ENCODE measurements at regions not wholly inside any gene's neighbourhood (a gene's known extent, or its start where the extent isn't known, plus 50 kb on each side); places are given as distances from the start of the nearest gene placed in this dataset.
A peak's percentile ranks its signal among the peaks of the same experiment; 100 is the strongest.
"Not testable (repeated sequence)": the region's sequence is repeated elsewhere in the genome, so short reads cannot be mapped to it uniquely, and the experiment has no call there.

DNA sequence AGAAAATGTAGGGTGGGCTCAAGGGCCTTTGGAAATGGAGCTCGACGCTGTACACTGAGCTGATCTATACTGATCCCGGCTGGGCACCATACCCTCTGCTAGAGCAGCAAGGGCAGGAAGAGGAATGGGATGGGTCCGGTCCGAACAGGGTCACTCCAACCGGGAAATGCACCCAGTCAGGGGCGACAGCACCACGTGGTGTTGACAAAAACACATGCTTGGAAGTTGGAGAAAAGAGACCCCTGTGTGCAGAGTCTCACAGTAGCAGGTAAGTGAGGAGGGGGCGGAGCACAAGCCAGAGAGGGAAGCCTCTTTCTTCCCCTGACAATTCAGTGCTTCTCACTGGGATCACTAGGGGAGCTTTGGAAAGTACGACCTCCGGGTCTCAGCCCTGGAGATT, 84.1 kb upstream of the ASB18 start:
- no peak for DNase-seq

DNA sequence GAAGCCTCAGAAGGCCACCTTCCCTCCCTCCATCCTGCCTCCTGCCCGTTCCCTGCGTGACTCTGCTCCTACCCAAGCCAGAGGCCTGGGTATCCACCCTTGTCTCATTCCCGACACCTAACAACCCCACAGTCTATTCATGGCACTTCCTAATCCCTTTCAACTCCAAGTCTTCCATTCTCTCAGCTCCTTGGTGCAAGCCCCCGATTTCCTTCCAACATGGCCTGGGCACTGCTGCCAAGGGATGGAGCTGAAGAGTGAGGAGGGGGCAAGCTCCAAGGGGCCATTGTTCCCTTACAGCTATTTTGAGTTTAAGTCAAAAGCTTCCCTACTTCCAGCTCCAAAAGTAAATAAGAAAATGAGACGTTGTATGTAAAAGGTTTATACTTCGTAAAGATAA, 84.8 kb upstream of the ASB18 start:
- no peak for DNase-seq

GRCh38 chr2:236350426-236350825, 86.2 kb upstream of the ASB18 start:
- DNase-seq = no peak

DNA sequence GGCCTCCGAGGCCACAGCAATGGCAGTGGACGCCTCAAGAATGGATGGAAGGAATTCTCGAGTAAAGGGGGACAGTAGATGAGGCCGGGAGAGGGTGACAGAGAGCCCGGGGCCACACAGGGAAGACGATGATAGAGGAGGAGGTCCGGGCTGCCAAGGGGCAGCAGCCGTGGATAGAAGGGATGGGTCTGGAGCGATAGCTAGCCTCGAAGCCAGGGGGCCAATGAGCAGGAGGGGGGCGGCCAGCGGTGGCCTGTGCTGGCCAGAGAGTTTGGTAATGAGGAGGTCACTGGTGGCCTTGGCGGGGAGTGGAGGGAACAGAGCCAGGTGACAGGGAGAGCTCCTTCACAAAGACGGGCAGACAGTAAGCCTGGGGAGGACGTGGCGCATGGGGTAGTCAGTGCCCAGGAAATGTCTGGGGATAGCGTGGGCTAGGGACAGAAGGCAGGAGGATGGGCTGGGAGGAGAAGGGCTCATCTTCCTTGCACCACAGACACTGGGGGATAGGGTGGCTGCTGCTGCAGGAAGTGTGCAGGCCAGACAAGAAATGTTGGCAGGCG, 87.8 kb upstream of the ASB18 start:
- DNase-seq = no peak

DNA sequence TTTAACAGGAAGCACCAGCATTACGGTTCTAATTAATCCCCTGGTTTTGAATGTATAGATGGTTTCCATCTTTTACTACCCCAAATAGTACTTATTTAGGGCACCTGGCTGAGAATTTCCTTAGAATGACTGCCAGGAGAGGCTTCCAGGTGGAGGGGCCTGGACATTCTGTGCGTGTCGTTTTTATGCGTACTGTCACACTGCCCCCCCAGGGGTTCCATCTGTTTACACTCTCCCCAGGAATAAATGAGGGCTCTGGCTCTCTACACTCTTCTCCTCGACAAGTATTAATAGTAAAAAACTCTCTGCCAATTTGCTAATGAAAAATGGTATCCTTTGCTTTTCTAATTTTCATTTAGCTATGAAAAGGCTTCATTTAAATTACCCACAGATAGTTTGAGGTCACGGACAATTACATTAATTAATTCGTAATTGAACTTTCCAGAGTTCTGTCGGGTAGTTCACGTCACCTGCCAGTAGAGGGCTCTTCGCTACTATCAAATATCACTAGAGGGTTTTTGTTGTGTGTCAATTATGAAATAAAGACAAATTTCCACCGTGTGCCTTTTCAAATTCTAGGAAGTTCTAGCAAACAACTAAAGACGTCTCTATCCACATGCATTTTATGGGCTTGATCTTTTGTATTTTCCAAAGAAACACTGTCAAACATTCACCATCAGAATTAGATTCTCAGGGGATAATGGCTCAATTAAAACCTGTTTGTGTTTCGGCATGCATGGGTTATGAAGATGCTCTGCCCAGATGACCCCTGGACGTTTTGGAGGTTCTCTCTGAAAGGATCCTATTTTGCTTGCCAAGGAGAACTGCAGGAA, 88.8 kb upstream of the ASB18 start:
- peak; percentile 65 for DNase-seq

DNA sequence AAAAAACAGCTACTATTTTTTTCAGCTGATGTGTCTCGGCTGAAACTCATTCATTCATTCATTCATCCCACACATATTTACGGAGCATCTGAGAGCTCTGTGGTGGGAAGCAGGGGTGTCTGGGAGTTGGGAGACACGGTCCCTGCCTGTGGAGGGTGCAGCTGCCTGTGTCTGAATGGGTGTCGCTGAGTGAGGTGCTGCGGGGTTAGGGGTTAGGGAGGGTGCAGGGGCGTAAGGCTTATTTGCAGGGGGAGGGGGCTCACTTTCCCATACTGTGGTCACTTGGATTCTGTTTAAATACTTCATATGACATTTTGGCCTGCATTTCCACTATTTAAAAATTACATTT, 89.4 kb upstream of the ASB18 start:
- DNase-seq = no peak

DNA sequence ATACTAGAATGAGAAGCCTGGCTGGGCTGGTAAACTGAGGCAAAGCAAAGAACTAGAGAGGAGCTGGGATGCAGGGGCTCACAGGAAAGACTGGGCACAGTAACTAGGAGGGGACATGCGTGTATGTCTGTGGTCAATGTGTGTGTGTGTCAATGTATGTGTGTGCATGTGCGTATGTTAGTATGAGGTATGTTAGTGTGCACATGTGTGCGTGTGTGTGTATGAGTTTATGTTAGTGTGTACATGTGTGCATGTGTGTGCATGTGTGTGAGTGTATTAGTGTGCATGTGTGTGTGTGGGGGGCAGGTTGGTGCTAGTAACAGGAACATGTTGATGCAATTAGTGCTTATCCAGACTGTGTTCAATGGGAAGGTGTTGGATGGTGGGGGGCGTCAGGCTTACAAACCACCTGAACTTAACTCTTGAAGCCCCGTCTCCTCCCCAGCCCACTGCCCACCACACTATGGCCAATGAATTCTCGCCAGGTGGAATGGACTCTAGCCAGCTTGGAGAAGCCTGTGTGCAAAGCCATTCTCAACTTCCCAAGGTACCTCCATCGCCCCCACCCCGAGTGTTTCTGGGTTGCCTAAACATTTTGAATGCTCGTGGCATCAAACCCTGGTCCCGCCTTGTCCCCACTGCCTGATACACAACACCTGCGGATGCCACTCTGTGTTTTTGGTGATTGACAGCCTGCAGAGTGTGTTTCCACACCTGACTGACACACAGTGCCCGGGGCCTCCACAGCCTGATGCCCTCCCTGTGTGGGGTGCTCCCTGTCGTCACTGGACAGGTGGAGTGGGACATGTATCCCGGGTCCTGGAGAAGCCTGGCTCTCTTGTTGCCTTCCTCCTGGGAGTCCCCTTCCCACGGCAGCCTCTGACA, 90.1 kb upstream of the ASB18 start:
- DNase-seq = no peak

DNA sequence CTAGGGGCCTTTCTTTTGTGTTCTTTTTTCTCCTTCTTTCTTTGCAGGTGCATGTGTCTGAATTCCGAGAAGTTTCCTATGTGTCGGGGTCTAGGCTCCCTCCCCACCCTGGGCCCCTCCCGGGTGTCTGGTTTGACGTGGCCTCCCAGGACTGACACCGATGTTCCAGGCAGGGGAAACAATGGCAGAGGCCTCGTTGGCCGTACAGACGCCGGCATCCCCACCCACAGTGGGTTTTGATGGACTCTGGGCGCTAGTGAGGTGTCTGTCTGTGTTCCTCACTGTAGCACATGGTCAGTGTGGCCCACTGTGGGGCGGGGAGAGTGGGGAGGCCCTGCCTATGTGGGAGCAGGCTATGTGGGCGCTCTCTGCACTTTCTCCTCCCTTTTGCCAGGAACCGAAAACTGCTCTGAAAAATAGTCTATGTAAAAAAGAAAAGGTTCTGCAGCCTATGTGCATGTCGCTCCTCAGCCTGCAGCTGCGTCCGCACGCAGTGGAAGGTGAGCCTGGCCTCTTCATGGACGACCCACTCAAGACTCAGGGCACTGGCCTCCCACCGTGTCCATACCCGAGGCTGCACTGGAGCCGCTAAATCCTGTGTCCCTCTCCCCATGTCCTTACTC, 90.9 kb upstream of the ASB18 start:
- no peak for DNase-seq

DNA sequence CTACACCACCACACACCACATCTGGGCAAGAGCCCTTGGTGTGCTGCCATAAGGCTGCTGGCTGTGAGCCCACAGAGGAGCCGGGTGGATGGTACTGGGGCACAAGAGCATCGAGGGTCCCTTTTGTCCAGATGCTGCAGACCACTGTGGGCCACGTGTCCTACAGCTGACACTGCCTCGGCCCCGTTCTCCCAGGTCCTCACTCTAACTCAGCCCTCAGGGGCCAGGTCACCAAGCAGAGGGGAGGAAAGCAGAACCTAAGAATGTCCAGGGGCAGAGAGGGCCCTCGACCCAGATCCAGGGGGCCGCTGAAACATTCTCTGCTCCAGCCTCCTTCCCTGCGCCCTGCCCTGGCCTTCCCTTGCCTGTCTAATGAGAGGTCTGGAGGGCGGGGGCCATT, 91.7 kb upstream of the ASB18 start:
- DNase-seq = no peak

- not testable (repeated sequence) for DNase-seq
Observed at GRCh38 chr2:236356321-236356720, 92.1 kb upstream of the ASB18 start.

DNA sequence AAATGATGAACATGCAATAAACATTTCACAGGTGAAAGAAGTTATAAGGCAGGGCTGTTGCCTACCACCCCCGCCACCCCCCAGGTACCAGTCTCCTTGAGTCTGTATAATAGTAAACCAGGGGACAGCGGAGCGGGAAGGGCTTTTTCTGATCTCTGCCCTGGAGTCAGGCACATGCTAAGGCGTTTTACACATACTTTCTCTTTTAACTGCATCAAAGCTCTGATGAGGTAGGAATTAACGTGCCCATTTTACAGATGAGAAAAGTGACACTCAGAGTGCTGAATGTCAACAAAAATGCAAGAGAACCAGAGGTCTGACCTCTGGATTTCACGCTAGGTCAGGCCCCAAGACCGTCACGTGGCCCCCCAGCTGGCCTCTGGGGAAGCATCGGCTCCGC, 94.3 kb upstream of the ASB18 start:
- DNase-seq = not testable (repeated sequence)

GRCh38 chr2:236359426-236360045, 95.3 kb upstream of the ASB18 start:
- DNase-seq = no peak

- no peak for DNase-seq
Observed at GRCh38 chr2:236360496-236360895, 96.3 kb upstream of the ASB18 start.

DNA sequence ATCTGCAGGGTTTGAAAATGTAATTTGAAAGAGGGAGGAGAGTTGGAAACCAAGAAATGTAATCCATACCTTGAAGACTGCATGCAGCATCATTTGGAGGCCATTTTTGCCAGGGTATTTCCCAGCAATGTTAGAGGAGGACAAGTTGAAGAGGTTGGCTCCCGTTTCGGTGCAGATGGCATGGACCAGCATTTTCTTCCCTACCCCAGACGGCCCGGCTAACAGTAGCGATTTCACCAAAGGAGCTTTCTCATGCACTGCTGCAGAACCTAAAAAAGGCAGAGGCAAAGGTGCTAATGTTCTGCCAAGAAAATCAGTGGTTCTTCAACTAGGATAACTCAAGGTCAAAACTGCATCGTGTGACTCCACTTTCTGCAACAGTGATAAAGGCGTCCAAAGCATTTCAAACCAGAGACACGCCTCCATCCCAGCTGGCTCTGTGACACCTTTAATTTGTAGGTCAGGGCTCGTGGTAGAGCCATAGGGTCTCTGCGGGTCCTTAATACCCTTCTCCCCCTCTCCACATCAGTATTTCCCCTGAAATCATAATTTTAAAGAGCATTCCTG, 99.6 kb upstream of the ASB18 start:
- DNase-seq = no peak

GRCh38 chr2:236365258-236366048, 101.2 kb upstream of the ASB18 start:
- DNase-seq = no peak

DNA sequence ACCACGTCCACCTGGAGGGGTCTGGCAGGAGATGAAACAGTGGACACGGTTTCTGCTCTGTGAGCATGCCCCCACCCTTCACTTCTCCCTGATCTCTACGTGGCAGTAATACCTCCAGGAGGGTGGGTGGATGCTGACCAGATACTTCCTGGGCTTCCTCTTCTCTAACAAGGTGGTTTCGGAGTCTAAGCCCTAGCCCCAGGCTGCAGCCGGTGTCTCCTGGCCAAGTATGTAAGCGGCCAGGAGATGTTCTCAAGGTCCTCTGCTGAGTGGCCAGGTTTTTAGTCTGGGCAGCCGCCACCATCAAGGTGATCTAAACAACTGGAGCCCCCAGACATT, 101.8 kb upstream of the ASB18 start:
- no peak for DNase-seq

- no peak for DNase-seq
Observed at GRCh38 chr2:236366397-236366796, 102.2 kb upstream of the ASB18 start.

DNA sequence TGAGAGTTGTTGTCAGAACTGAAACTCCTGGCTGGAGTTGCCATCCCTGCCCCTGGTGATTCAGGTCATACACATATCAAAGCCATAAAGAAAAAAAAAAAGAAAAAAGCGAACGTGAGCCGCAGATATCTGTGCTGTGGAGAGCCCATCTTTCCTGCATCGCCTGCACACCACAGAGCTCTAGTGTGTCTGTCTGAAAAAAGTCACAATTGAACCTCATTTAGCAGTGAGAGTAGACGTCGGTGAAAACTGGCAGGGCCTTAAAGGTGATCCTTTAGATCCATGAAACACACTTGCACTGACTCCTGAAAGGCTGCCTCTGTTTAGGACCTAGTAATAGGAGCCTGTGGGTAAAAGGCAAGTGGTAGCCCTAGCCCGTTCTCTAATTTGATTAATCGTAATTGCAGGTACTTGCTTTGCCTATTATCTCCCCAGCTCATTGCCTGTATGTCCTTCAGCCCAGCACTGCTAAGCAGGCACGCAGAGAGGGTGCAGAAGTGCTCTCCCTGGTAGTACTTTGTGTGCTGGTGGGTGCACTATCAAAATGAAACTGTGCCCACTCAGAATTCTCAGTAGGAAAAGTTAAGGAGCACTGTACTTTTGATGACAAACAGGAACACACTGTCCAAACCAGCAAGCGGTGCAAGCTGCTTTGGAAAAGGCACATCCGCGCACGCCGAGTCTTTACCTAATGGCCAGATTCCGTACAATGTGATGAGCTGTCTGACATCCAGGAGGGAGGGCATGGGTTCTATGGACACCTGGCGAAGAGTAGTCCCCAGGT, 103.5 kb upstream of the ASB18 start:
- DNase-seq = no peak

DNA sequence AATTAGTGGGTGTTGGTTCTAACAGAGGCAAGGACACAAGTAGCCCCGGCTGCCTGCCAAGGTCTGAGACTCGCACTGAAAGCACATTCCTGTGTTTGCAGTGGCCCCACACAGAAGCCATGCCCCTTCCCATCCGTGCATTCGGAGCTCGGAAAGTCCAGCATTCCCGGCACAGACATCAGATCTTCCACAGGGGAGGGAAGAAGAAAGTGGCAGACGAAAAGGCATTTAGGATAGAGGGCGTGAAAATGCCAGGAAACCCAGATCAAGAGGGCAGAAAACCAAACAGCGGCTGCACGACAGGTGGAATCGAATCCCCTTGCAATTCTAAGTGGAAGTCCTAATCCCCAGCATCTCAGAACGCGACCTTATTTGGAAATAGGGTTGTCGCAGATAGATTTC, 105.5 kb upstream of the ASB18 start:
- peak; percentile 48 for DNase-seq

- no peak for DNase-seq
Observed at GRCh38 chr2:236370847-236371409, 106.7 kb upstream of the ASB18 start.
